ENCODE measurements at regions not wholly inside any gene's neighbourhood (a gene's known extent, or its start where the extent isn't known, plus 50 kb on each side); places are given as distances from the start of the nearest gene placed in this dataset.
A peak's percentile ranks its signal among the peaks of the same experiment; 100 is the strongest.
"Not testable (repeated sequence)": the region's sequence is repeated elsewhere in the genome, so short reads cannot be mapped to it uniquely, and the experiment has no call there.

DNA sequence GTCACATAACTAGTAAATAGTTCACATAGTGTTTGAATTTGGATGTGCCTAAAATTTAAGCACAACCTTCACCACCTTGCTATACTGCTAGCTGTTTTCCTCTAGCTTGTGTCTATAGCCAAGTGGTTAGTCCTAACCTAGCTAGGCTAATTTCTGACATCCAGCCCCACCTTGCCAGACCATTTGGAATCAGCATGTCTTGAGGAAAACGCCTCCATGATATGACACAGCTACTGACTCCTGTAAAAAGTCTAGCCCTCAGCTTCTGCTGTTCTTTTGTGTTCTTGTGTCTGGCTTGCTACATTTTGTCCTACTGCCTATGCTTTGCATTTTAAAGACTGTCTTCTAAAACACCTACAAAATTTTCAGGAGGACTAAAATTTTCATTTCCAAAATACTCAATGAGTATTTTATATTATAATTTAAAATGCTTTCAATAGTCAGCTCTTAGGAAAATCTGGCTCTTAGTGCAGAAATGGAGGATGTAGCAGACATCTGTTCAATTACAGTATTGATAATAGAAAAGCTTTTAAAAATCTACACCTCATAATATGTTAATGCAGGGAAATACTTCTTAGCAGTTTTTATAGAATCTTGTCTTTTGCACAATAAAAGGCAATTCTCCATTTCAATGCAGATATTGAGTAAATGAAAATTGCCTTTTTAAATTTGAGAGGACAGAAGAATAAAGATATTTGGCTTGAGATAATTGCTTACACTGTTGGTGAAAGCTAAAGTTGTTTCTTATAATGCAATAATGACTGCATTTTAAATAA is 160.8 kb upstream of the APP start:
- no peak for DNase-seq (ENCODE audit: low read depth)

- no peak for DNase-seq (ENCODE audit: low read depth)
These were observed 150.0 kb upstream of the APP start for GRCh38 chr21:26320596-26320995.

GRCh38 chr21:26307640-26308039 is 137.1 kb upstream of the APP start:
- DNase-seq (ENCODE audit: low read depth): no peak

GRCh38 chr21:26297851-26298250 is 127.3 kb upstream of the APP start:
- DNase-seq (ENCODE audit: low read depth): peak; percentile 3

- DNase-seq (ENCODE audit: low read depth): no peak
These were observed 122.8 kb upstream of the APP start for GRCh38 chr21:26293141-26293946.

DNA sequence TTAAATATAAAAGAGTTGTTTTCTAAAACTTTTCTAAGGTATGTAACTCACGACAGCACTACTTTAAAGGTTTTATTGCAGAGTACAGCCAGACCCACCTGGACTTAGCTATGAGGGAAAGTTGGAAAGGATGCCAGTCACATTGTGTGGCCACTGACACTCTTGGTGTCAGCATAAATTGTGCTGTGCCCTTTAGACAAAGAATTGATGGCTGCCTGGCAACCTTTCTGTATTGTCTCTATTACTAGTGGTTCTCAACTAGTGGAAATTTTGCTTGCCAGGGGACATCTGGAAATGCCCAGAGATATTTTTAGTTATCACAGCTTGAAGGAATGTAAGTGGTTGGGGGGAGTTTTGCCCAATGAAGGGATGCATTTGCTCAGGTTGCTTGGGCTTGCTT is 117.5 kb upstream of the APP start:
- no peak for DNase-seq (ENCODE audit: low read depth)

GRCh38 chr21:26284531-26284930 is 114.0 kb upstream of the APP start:
- no peak for DNase-seq (ENCODE audit: low read depth)

GRCh38 chr21:26282058-26282457 is 111.5 kb upstream of the APP start:
- no peak for DNase-seq (ENCODE audit: low read depth)

DNA sequence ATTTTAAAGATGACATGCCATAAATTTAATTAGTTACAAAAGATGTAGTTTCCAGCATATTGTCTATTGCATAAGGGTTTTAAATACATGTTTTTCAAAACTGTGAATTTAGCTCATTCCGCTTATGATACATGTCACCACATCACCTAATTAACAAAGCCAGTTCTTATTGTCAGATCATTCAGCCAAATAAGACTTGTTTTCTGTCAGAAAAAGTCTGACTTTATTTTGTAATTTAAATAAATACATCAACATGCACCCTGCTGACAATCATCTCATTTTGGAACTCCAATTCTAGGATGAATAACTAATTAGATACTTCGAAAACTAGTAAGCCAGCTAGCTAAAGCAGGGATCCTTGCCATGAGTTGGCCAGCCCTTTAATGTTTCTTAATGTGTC is 110.9 kb upstream of the APP start:
- no peak for DNase-seq (ENCODE audit: low read depth)

- DNase-seq (ENCODE audit: low read depth): no peak
These were observed 110.2 kb upstream of the APP start for GRCh38 chr21:26280775-26281174.

DNA sequence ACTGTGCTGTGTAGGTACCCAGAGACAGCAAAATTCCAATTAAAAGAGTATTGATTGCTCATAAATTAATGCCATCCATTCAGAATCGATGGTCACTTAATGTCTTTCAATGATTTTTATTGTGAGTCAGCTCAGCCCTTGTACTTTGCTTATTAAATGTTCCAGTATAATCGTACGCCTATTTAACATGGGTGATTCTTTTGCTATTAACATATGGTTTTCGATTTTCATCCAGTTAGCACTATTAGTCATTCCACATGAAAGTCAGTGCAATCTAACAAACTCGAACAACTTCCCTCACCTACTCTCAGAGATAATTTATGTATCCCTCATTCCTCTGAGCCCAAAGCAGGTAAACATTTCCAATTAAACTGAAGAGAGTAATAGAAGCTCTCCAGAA is 109.6 kb upstream of the APP start:
- DNase-seq (ENCODE audit: low read depth): no peak

GRCh38 chr21:26275801-26276200 is 105.2 kb upstream of the APP start:
- no peak for DNase-seq (ENCODE audit: low read depth)

- DNase-seq (ENCODE audit: low read depth): no peak
These were observed 103.2 kb upstream of the APP start for GRCh38 chr21:26273686-26274313.

- no peak for DNase-seq (ENCODE audit: low read depth)
These were observed 96.8 kb upstream of the APP start for GRCh38 chr21:26267389-26267788.

- no peak for DNase-seq (ENCODE audit: low read depth)
These were observed 75.5 kb upstream of the APP start for GRCh38 chr21:26246073-26246472.

DNA sequence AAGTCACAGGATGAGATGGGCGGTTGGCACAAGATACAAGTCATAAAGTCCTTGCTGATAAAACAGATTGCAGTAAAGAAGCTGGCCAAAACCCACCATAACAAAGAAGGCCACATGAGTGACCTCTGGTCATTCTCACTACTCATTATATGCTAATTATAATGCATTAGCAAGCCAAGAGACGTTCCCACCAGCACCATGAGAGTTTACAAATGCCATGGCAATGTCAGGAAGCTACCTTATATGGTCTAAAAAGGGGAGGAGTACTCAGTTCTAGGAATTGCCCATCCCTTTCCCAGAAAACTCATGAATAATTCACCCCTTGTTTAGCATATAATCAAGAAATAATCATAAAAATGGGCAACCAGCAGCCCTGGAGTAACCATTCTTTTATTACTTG is 74.9 kb upstream of the APP start:
- DNase-seq (ENCODE audit: low read depth): no peak

- no peak for DNase-seq (ENCODE audit: low read depth)
These were observed 68.1 kb upstream of the APP start for GRCh38 chr21:26238646-26239045.

DNA sequence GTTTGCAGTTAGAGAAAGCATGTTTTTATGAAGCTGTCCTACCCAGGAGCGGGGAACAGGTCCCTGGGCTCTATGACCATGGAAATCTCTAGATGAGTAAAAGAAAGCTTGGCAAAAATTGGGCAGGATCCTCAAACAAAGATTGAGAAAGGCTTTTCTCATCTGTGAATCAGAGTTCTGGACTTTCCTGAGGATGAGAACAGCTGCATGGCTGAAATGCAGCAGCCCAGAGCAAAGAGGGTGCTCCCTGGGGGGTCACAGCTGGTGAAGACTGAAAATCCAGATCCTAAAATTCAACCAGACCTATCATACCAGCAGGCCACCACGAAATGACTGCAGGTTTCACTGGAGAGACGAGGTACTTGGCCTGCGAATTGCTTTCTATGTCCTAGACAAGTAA is 65.7 kb upstream of the APP start:
- DNase-seq (ENCODE audit: low read depth): no peak

DNA sequence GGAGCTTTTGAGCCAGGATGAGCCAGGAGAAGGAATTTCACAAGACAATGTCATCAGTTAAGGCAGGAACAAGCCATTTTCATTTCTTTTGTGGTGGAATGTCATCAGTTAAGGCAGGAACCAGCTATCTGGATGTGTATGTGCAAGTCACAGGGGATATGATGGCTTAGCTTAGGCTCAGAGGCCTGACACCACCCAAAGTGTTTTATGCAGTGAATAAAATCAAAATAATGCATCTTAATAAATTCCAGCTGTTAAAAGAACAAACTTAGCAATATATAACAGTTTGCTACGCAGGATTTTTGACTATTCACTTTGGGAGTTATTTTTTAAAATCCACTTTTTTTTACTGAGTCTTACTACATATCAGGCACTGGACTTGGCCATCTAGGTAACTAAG is 62.7 kb upstream of the APP start:
- not testable (repeated sequence) for DNase-seq (ENCODE audit: low read depth)

DNA sequence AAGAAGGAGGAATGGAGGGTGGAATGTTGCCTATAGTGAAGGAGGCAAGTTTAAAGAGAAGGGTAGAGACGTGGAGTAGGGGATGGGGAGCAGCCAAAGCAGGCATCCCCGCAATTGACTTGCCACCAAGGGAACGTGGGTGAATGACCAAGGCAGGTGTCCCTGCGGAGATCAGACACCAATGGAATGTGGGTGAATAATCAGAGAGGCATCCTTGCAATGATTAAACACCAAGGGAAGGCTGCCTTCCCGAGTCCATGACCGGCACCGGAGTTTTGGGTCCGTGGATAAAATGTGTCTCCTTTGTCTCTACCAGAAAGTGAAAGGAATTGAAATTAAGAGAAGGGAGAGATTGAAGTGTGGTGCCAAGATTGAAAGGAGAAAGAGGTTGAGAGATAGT is 61.9 kb upstream of the APP start:
- not testable (repeated sequence) for DNase-seq (ENCODE audit: low read depth)

- no peak for DNase-seq (ENCODE audit: low read depth)
These were observed 56.6 kb upstream of the APP start for GRCh38 chr21:26227130-26227529.

DNA sequence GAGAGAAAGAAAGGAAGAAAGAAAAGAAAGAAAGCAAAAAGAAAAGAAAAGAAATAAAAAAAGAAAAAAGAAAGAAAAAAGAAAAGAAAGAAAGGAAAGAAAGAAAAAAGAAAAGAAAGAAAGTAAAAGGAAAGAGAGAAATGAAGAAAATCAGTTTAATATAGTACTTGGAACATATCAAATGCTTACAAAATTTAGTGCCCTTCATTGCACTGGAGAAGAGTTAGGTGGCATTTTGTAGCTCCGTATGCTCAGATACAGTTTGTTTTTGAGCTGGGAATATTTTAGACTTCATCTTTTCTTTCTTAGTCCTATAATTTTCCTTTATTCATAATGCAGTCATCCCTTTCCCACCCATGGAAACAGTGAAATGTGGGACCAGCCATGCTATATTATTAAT is 56.2 kb upstream of the APP start:
- no peak for DNase-seq (ENCODE audit: low read depth)

DNA sequence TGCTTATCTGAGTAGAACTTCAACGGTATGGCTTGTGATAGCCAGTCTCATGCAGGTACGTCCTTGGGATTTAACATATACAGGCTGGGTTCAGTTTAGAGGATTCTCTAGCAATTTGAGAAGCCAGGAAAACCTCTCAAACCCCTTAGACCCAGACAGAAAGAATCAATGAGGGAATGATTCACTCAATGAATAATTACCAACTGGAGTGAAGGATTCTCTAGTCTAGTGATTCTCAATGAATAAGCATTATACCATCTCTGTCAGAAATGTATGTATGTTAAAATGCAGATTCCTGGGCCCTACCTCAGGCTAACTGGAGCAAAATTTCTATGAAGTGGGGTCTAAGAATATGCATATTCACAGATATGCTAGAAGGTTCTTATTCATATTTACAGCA is 54.5 kb upstream of the APP start:
- DNase-seq (ENCODE audit: low read depth): no peak
